ENCODE measurements at regions not wholly inside any gene's neighbourhood (a gene's known extent, or its start where the extent isn't known, plus 50 kb on each side); places are given as distances from the start of the nearest gene placed in this dataset.

GRCh38 chr5:42013561-42013960 is 88.5 kb downstream of the FBXO4 start:
- no peak for ATAC-seq
- TF ChIP-seq, protein P1, sequence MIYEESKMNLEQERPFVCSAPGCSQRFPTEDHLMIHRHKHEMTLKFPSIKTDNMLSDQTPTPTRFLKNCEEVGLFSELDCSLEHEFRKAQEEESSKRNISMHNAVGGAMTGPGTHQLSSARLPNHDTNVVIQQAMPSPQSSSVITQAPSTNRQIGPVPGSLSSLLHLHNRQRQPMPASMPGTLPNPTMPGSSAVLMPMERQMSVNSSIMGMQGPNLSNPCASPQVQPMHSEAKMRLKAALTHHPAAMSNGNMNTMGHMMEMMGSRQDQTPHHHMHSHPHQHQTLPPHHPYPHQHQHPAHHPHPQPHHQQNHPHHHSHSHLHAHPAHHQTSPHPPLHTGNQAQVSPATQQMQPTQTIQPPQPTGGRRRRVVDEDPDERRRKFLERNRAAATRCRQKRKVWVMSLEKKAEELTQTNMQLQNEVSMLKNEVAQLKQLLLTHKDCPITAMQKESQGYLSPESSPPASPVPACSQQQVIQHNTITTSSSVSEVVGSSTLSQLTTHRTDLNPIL (CRISPR knock-in tag; IDR thresholded peaks at IDR 0.05; ENCODE audit: low read depth): no peak
- TF ChIP-seq ZNF8 (CRISPR knock-in tag; IDR thresholded peaks at IDR 0.05) (no peak), OSR1 (CRISPR knock-in tag; IDR thresholded peaks at IDR 0.05) (no peak), CSDC2 (CRISPR knock-in tag; IDR thresholded peaks at IDR 0.05) (no peak), RARB (CRISPR knock-in tag; IDR thresholded peaks at IDR 0.05) (no peak), ZFP30 (CRISPR knock-in tag; IDR thresholded peaks at IDR 0.05) (no peak), ISL1 (CRISPR knock-in tag; IDR thresholded peaks at IDR 0.05) (no peak), ARNTL (CRISPR knock-in tag; IDR thresholded peaks at IDR 0.05; ENCODE audit: borderline replicate concordance, low read depth) (no peak), ZFP3 (CRISPR knock-in tag; IDR thresholded peaks at IDR 0.05) (no peak), GLIS3 (CRISPR knock-in tag; IDR thresholded peaks at IDR 0.05) (no peak), ZC3H10 (CRISPR knock-in tag; IDR thresholded peaks at IDR 0.05) (no peak)

DNA sequence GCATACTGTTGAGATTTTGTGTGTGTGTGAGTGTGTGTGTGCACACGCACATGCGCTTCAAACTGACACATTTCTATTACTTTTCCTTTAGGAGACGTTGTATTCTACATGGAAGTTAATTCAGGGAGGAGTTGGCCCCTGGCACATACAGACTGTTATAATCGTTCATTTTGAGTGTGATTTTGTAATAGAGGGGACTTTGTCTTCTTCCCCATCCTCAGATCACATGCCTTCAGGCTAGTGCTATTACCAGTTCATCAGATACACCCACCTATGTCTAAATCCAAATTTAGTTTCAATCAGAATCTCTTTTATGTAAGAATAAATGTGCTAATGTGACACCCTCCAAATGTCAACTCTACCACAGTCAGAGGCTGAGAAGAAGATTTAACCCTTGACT is 90.2 kb downstream of the FBXO4 start:
- no peak for ATAC-seq
- TF ChIP-seq ZFP30 (CRISPR knock-in tag; IDR thresholded peaks at IDR 0.05): no peak
- TF ChIP-seq ESRRG (CRISPR knock-in tag; IDR thresholded peaks at IDR 0.05): no peak
- no peak for TF ChIP-seq CSRNP3 (CRISPR knock-in tag; IDR thresholded peaks at IDR 0.05)
- TF ChIP-seq SNAI2 (CRISPR knock-in tag; IDR thresholded peaks at IDR 0.05): no peak
- TF ChIP-seq OSR1 (CRISPR knock-in tag; IDR thresholded peaks at IDR 0.05): no peak
- no peak for TF ChIP-seq GLIS3 (CRISPR knock-in tag; IDR thresholded peaks at IDR 0.05)
- no peak for TF ChIP-seq POU6F1 (CRISPR knock-in tag; IDR thresholded peaks at IDR 0.05; ENCODE audit: borderline replicate concordance, low read depth)
- TF ChIP-seq PPARA (CRISPR knock-in tag; IDR thresholded peaks at IDR 0.05; ENCODE audit: borderline replicate concordance): no peak
- TF ChIP-seq, protein P2, sequence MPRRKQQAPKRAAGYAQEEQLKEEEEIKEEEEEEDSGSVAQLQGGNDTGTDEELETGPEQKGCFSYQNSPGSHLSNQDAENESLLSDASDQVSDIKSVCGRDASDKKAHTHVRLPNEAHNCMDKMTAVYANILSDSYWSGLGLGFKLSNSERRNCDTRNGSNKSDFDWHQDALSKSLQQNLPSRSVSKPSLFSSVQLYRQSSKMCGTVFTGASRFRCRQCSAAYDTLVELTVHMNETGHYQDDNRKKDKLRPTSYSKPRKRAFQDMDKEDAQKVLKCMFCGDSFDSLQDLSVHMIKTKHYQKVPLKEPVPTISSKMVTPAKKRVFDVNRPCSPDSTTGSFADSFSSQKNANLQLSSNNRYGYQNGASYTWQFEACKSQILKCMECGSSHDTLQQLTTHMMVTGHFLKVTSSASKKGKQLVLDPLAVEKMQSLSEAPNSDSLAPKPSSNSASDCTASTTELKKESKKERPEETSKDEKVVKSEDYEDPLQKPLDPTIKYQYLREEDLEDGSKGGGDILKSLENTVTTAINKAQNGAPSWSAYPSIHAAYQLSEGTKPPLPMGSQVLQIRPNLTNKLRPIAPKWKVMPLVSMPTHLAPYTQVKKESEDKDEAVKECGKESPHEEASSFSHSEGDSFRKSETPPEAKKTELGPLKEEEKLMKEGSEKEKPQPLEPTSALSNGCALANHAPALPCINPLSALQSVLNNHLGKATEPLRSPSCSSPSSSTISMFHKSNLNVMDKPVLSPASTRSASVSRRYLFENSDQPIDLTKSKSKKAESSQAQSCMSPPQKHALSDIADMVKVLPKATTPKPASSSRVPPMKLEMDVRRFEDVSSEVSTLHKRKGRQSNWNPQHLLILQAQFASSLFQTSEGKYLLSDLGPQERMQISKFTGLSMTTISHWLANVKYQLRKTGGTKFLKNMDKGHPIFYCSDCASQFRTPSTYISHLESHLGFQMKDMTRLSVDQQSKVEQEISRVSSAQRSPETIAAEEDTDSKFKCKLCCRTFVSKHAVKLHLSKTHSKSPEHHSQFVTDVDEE (CRISPR knock-in tag; IDR thresholded peaks at IDR 0.05): no peak
- TF ChIP-seq ZNF8 (CRISPR knock-in tag; IDR thresholded peaks at IDR 0.05): no peak
- no peak for TF ChIP-seq TCF4 (CRISPR knock-in tag; IDR thresholded peaks at IDR 0.05; ENCODE audit: borderline replicate concordance)

GRCh38 chr5:42015681-42016080 is 90.6 kb downstream of the FBXO4 start:
- no peak for ATAC-seq
- no peak for TF ChIP-seq ZNF8 (CRISPR knock-in tag; IDR thresholded peaks at IDR 0.05)
- no peak for TF ChIP-seq ZFP30 (CRISPR knock-in tag; IDR thresholded peaks at IDR 0.05)
- TF ChIP-seq PPARA (CRISPR knock-in tag; IDR thresholded peaks at IDR 0.05; ENCODE audit: borderline replicate concordance): no peak
- no peak for TF ChIP-seq RARB (CRISPR knock-in tag; IDR thresholded peaks at IDR 0.05)
- no peak for TF ChIP-seq GLIS3 (CRISPR knock-in tag; IDR thresholded peaks at IDR 0.05)
- no peak for TF ChIP-seq POU6F1 (CRISPR knock-in tag; IDR thresholded peaks at IDR 0.05; ENCODE audit: borderline replicate concordance, low read depth)
- TF ChIP-seq CSDC2 (CRISPR knock-in tag; IDR thresholded peaks at IDR 0.05): no peak
- no peak for TF ChIP-seq ESRRG (CRISPR knock-in tag; IDR thresholded peaks at IDR 0.05)
- no peak for TF ChIP-seq ARNTL (CRISPR knock-in tag; IDR thresholded peaks at IDR 0.05; ENCODE audit: borderline replicate concordance, low read depth)
- no peak for TF ChIP-seq ZNF565 (CRISPR knock-in tag; conservative IDR thresholded peaks at IDR 0.05; ENCODE audit: low read depth)
- TF ChIP-seq ZFP3 (CRISPR knock-in tag; IDR thresholded peaks at IDR 0.05): no peak
- TF ChIP-seq TCF4 (CRISPR knock-in tag; IDR thresholded peaks at IDR 0.05; ENCODE audit: borderline replicate concordance): no peak
- no peak for TF ChIP-seq ISL1 (CRISPR knock-in tag; IDR thresholded peaks at IDR 0.05)
- no peak for TF ChIP-seq SNAI2 (CRISPR knock-in tag; IDR thresholded peaks at IDR 0.05)
- TF ChIP-seq, protein P1 (CRISPR knock-in tag; IDR thresholded peaks at IDR 0.05; ENCODE audit: low read depth): no peak
- no peak for TF ChIP-seq ZNF70 (CRISPR knock-in tag; IDR thresholded peaks at IDR 0.05)
- no peak for TF ChIP-seq ZC3H10 (CRISPR knock-in tag; IDR thresholded peaks at IDR 0.05)
- no peak for TF ChIP-seq TOX (CRISPR knock-in tag; IDR thresholded peaks at IDR 0.05; ENCODE audit: borderline replicate concordance)
- TF ChIP-seq BACH2 (CRISPR knock-in tag; IDR thresholded peaks at IDR 0.05; ENCODE audit: borderline replicate concordance): no peak
- no peak for TF ChIP-seq CSRNP3 (CRISPR knock-in tag; IDR thresholded peaks at IDR 0.05)
